Heart left ventricle (tissue), 13 donors: ENCODE measurements at regions not wholly inside any gene's neighbourhood (a gene's known extent, or its start where the extent isn't known, plus 50 kb on each side); places are given as distances from the start of the nearest gene placed in this dataset.

ENCODE experiments used
- POLR2A ChIP-seq, 2 donors: fragments of 450-650 bp; IDR thresholded peaks; one replicate each; pipeline ENCODE4 v1.6.1; 2017; ENCODE audit warnings: antibody characterized with exemption in 2 of 2, mild to moderate bottlenecking in 2 of 2, moderate library complexity in 2 of 2
- TF ChIP-seq, protein P1 (sequence below), 12 donors: fragments of 200-600 bp; sonication (generic) in 4 of 12; IDR thresholded peaks; one replicate each; pipeline versions ENCODE4 v1.5.0 to v1.8.0; 2018 to 2022; ENCODE audit warnings: antibody characterized with exemption in 12 of 12, mild to moderate bottlenecking in 5 of 12
- donor health status: ischemic (EF 13 %, LVEDD 7.1; RV severe dilation, severe dysfunction).
- donor health status: DM: no; HTN: yes; CAD: no.
- donor health status: DM: no; HTN: no; CAD: no.
- donor health status: ischemic (EF 25% LVEDD 6.9; RV normal size, moderate dysfunction).
- donor health status: ischemic (EF 25% LVEDD 5.7; RV mildly dilated, moderate dysfunction).
- donor health status: ischemic (EF 35%, LVEDD 5.7; RV mildly dilated, moderate dysfunction).
- donor health status: nonischemic (EF 11% LVEDD 7.7; RV severe dilation, severe dysfunction).
- donor health status: DM: yes; HTN: yes; CAD: no.
- donor health status: PGD.
- donor health status: ischemic (EF 29% LVEDD 5.4; RV normal size, mild dysfunction).
- donor health status: nonischemic (EF 23%, LVEDD 6.1; RV moderate dilation, normal function).

- no peak for TF ChIP-seq POLR2A (IDR thresholded peaks at IDR 0.05)
- TF ChIP-seq, protein P1, sequence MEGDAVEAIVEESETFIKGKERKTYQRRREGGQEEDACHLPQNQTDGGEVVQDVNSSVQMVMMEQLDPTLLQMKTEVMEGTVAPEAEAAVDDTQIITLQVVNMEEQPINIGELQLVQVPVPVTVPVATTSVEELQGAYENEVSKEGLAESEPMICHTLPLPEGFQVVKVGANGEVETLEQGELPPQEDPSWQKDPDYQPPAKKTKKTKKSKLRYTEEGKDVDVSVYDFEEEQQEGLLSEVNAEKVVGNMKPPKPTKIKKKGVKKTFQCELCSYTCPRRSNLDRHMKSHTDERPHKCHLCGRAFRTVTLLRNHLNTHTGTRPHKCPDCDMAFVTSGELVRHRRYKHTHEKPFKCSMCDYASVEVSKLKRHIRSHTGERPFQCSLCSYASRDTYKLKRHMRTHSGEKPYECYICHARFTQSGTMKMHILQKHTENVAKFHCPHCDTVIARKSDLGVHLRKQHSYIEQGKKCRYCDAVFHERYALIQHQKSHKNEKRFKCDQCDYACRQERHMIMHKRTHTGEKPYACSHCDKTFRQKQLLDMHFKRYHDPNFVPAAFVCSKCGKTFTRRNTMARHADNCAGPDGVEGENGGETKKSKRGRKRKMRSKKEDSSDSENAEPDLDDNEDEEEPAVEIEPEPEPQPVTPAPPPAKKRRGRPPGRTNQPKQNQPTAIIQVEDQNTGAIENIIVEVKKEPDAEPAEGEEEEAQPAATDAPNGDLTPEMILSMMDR (IDR thresholded peaks at IDR 0.05), result no peak
Measured at GRCh38 chr7:92932450-92932849, 96.1 kb upstream of the CDK6 start.
